IPS-15b (cell line): ENCODE measurements at regions not wholly inside any gene's neighbourhood (a gene's known extent, or its start where the extent isn't known, plus 50 kb on each side); places are given as distances from the start of the nearest gene placed in this dataset.
"Not testable (repeated sequence)": the region's sequence is repeated elsewhere in the genome, so short reads cannot be mapped to it uniquely, and the experiment has no call there.

Source experiments
- H3K27me3 ChIP-seq: one replicate; pipeline ENCODE4 v1.6.1; 2013; ENCODE audit warnings: low read length; ENCODE audit not compliant: control insufficient read depth, insufficient read depth
- H3K36me3 ChIP-seq: one replicate; pipeline ENCODE4 v1.6.1; 2013; ENCODE audit warnings: low read length; ENCODE audit not compliant: control insufficient read depth, insufficient read depth
- H3K4me1 ChIP-seq: one replicate; pipeline ENCODE4 v1.6.1; 2013; ENCODE audit warnings: mild to moderate bottlenecking, low read length; ENCODE audit not compliant: control insufficient read depth, insufficient read depth
- H3K4me3 ChIP-seq: one replicate; pipeline ENCODE4 v1.5.1; 2013; ENCODE audit warnings: low read depth, low read length
- H3K9ac ChIP-seq: one replicate; pipeline ENCODE4 v1.6.1; 2013; ENCODE audit warnings: low read depth, mild to moderate bottlenecking, low read length
- H3K9me3 ChIP-seq: one replicate; pipeline ENCODE4 v1.6.1; 2013; ENCODE audit warnings: mild to moderate bottlenecking, low read length; ENCODE audit not compliant: control insufficient read depth, insufficient read depth

- Histone ChIP-seq H3K4me3 (no peak overlapping the region), H3K36me3 (no peaks in the 10 kb centered on the region), H3K9me3 (no peaks in the 10 kb centered on the region), H3K27me3 (no peaks in the 10 kb centered on the region), H3K9ac (no peak overlapping the region), H3K4me1 (no peaks in the 10 kb centered on the region)
Measured at GRCh38 chr2:138255670-138256069, 245.9 kb upstream of the SPOPL start.

DNA sequence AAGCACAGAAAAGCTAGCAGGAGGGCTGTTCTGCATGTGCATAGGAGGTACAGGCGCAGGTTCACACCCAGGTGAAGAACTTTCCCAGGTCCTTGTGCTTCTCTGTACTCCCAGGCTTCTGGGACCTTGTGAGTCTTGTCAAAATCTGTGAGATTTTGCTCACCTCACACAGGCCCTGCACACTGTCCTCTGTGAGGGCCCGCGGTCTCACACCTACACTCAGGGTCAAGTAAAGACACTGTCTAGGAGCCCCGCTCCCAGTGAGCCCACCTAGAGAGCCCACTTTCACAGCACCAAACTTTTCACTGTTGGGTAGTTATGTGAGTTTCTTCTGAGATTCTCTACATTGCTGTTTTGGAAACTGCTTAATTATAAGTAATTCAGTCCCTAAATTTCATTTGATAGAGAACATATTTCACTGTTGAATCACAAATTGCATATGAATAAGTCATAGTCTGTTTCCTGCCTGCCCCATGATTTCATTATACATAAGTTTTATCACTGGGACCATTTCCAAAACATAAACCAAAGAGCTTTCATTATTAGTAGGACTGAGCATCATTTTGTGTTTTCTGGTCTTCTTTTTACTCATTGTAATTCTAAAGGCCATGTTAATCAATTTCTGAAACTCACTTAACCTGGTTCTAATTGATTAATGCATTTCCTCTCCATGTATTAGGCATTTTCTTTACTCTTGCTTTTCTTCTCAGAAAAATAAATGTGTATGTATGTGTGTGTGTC, 234.2 kb upstream of the SPOPL start:
- Histone ChIP-seq H3K27me3 (no peaks in the 10 kb centered on the region), H3K9me3 (no peaks in the 10 kb centered on the region), H3K4me3 (no peak overlapping the region), H3K9ac (no peak overlapping the region), H3K36me3 (no peaks in the 10 kb centered on the region), H3K4me1 (peaks cover 11% of the 10 kb centered on the region)

- peaks cover 11% of the 10 kb centered on the region for H3K4me1 ChIP-seq
- no peak overlapping the region for H3K9ac ChIP-seq
- no peaks in the 10 kb centered on the region for H3K27me3 ChIP-seq
- no peak overlapping the region for H3K4me3 ChIP-seq
- H3K9me3 ChIP-seq: no peaks in the 10 kb centered on the region
- H3K36me3 ChIP-seq: no peaks in the 10 kb centered on the region
Measured at GRCh38 chr2:138267902-138268254, 233.7 kb upstream of the SPOPL start.

DNA sequence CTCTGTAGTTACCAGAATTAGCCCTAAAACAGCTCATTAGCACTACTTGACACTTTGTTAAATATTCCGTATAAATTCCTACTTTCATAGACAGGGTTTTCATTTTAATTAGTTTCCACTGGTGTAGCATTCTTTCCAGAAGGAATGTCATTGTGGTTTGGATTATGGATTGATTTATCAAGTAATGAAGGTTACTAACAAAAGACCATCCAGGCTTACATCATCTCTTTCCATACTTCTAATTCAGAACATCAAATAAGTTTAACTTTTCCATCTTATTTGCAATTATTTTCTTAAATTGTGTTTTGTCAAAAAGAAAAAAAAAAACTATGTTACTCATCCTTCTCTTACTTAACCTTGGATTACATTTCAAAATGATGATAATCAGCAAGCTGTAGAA, 231.8 kb upstream of the SPOPL start:
- Histone ChIP-seq H3K27me3 (no peaks in the 10 kb centered on the region), H3K9me3 (no peaks in the 10 kb centered on the region), H3K9ac (no peak overlapping the region), H3K36me3 (no peaks in the 10 kb centered on the region), H3K4me1 (peaks cover 11% of the 10 kb centered on the region), H3K4me3 (no peak overlapping the region)

GRCh38 chr2:138271467-138271866, 230.1 kb upstream of the SPOPL start:
- Histone ChIP-seq H3K9ac (no peak overlapping the region), H3K27me3 (no peaks in the 10 kb centered on the region), H3K9me3 (no peaks in the 10 kb centered on the region), H3K4me3 (no peak overlapping the region), H3K4me1 (peaks cover 23% of the 10 kb centered on the region), H3K36me3 (no peaks in the 10 kb centered on the region)

GRCh38 chr2:138272524-138273195, 228.9 kb upstream of the SPOPL start:
- Histone ChIP-seq H3K4me1 (peaks cover 27% of the 10 kb centered on the region), H3K27me3 (no peaks in the 10 kb centered on the region), H3K36me3 (no peaks in the 10 kb centered on the region), H3K4me3 (no peak overlapping the region), H3K9ac (no peak overlapping the region), H3K9me3 (no peaks in the 10 kb centered on the region)

DNA sequence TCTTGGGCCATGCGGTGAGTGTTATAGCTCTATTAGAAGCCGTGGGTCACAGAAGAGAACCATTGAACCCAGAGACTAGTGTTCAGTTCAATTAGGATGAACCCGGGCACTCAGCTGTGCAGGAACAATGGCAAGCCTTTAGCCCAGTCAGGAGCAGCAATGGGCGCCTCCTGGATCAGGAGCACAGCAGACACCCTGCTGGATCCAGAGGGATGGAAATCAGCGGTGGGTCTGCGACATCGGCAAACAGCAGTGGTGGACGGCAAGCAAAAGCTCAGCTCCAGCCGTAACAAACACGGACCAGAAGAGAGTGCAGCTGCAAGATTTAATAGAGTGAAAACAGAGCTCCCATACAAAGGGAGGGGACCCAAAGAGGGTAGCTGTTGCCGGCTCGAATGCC, 228.3 kb upstream of the SPOPL start:
- peaks cover 29% of the 10 kb centered on the region for H3K4me1 ChIP-seq
- H3K4me3 ChIP-seq, H3K9ac ChIP-seq, H3K27me3 ChIP-seq, H3K36me3 ChIP-seq, H3K9me3 ChIP-seq: not testable (repeated sequence)

DNA sequence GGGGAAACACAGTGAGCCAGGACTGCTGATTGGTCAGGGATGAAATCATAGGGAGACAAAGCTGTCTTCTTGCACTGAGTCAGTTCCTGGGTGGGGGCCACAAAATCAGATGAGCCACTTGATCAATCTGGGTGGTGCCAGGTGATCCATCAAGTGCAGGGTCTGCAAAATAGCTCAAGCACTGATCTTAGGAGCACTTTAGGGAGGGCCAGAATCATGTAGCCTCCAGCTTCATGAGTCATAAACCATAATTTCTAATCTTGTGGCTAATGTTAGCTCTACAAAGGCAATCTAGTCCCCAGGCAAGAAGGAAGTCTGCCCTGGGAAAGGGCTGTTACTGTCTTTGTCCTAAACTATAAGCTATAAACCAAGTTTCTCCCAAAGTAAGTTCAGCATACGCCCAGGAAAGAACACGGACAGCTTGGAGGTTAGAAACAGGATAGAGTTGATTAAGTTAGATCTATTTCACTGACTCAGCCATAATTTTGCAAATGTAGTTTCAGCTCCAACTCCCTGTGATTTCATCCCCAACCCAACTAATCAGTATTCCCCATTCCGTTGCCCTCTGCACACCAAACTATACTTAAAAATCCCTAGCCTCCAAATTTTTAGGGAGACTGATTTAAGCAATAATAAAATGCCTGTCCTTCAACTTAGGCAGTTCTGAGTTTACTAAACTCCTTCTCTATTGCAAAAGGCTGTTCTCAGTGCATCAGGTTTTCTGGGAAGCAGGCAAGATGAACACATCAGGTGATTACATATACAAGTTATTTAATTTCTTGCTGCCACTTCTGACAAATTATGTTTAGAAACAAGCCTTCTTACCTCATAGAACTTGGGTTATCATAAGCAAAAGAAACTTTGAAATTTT, 226.9 kb upstream of the SPOPL start:
- Histone ChIP-seq H3K36me3 (no peaks in the 10 kb centered on the region), H3K9me3 (no peaks in the 10 kb centered on the region), H3K9ac (no peak overlapping the region), H3K4me3 (no peak overlapping the region), H3K4me1 (peaks cover 29% of the 10 kb centered on the region), H3K27me3 (no peaks in the 10 kb centered on the region)

- no peaks in the 10 kb centered on the region for H3K9me3 ChIP-seq
- no peaks in the 10 kb centered on the region for H3K27me3 ChIP-seq
- H3K4me3 ChIP-seq: no peak overlapping the region
- peaks cover 29% of the 10 kb centered on the region for H3K4me1 ChIP-seq
- no peak overlapping the region for H3K9ac ChIP-seq
- H3K36me3 ChIP-seq: no peaks in the 10 kb centered on the region
Measured at GRCh38 chr2:138275292-138275690, 226.3 kb upstream of the SPOPL start.

- Histone ChIP-seq H3K36me3 (no peaks in the 10 kb centered on the region), H3K4me3 (no peak overlapping the region), H3K4me1 (peaks cover 27% of the 10 kb centered on the region)
Measured at GRCh38 chr2:138275881-138276280, 225.7 kb upstream of the SPOPL start.

DNA sequence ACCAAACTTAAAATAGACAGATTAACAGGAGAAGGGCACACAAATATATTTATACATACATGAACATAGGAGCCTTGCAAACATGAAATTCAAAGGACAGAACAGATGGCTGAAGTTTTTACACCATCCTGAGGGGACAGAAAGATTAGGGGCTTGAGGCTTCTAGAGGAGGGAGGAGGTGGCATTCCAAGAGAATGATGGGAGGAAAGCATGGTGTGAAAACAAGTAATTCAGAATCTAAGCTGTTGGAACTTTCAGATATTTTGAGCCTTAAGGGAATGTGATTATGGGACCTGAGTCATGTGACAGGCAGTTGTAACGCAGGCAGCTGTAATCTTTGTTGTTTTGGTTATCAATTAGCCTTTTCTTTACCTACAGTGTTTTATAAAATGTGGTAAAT, 225.2 kb upstream of the SPOPL start:
- Histone ChIP-seq H3K4me1 (peaks cover 23% of the 10 kb centered on the region), H3K4me3 (no peak overlapping the region), H3K27me3 (no peaks in the 10 kb centered on the region), H3K9me3 (no peaks in the 10 kb centered on the region), H3K9ac (peak overlapping the region; percentile 26), H3K36me3 (no peaks in the 10 kb centered on the region)

More at GRCh38 chr2:138275881-138276280, 225.7 kb upstream of the SPOPL start:
- Histone ChIP-seq H3K9ac (no peak overlapping the region), H3K9me3 (no peaks in the 10 kb centered on the region), H3K27me3 (no peaks in the 10 kb centered on the region)
